ENCODE measurements at regions not wholly inside any gene's neighbourhood (a gene's known extent, or its start where the extent isn't known, plus 50 kb on each side); places are given as distances from the start of the nearest gene placed in this dataset.

DNA sequence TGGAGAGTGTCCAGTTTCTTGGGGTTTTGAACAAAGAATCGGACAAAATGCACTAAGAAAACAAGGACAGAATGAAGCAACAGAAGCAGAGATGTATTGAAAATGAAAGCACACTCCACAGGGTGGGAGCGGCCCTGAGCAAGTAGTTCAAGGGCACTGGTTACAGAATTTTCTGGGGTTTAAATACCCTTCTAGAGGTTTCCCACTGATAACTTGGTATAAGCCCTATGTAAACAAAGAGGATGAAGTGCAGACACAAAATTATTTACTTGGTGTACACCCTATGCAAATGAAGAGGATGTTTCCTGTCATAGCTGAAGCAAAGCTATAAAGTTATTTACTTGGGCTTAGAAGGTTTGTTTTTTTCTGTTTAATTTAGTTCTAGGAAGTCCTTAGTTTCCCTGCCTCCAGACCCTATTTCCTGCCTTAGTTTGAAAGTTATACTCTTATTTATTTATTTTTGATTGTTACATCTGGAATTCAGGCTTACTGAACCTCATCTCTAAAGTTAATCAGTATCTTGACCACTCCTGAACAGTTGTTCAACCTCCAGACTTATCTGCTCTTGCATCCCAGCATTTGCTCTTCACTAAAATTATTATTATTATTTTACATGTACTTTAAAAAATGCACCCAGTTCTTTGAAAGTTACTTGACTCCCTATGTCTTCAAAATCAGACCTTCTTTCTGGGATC lies 193.5 kb downstream of the SPP2 start:
- no peak for DNase-seq

DNA sequence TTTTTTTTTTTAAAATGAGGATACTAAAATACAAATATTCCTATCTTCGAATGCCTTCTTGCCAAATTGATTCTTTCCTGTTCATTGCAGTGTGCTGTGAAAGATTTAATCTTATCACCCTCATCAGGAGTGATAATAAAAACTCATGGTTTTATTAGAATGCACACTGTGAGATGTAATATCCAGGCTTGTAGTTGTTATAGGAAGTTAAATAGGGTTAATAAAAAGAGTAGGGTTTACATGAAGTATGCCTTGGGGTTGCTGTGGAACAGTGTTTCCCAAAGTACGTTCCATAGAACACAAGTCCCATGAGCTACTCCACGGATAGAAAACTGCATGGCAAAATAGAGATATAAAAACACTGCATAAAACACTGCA lies 191.9 kb downstream of the SPP2 start:
- no peak for DNase-seq

DNA sequence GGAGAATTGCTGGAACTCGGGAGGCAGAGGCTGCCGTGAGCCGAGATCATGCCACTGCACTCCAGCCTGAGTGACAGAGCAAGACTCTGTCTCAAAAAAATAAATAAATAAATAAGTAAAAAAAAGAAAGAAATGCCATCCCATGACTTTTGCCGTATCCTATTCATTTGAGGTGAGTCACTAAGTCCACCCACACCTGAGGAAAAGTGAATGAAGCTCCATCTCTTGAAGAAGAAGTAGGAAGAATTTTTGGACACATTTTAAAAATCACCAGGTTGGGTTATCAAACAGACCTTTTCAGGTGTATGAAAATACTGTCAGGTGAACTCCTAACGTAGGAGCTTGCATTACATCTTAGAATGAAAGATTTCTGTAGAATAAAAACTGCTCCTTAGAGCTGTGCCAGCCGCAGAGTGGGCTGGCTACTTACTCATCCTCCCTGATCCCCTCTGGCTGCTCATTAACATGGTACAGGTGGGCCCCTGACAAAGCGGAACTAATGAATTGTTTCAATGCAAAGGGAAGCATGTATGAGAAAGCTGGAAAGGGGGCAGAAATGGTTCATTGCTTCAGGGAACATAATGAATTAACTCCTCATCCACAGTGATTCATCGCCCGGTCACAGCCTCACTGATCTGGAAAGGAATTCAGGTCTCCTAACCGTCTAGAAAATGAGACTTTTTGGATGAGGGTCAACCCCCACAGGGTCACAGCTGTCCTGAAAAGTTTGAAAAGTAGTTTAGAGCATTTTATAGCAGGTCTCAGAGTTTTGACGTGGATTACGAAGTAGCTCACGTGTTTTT lies 191.4 kb downstream of the SPP2 start:
- no peak for DNase-seq

GRCh38 chr2:234240917-234241316 lies 190.4 kb downstream of the SPP2 start:
- no peak for DNase-seq

- no peak for DNase-seq
These were observed 184.7 kb downstream of the SPP2 start for GRCh38 chr2:234235191-234235590.

DNA sequence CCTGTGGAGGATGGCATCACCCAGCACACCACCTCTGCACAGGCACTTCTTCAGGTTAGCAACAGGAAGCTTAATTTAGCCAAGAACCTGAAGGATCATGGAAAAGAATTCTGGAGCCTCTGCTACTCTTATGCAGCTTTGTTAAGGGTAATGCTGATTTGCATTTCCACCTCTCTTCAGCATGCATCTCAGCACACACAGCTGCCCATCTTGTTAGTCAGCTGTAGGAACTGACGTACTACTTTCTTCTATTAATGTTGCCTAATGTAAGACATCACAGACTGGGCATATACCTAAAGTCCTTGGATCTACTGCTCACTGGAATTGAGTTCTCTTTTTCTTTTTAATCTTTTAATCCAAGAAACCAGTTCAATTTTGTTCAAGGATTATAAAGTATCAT lies 181.0 kb downstream of the SPP2 start:
- DNase-seq = no peak

DNA sequence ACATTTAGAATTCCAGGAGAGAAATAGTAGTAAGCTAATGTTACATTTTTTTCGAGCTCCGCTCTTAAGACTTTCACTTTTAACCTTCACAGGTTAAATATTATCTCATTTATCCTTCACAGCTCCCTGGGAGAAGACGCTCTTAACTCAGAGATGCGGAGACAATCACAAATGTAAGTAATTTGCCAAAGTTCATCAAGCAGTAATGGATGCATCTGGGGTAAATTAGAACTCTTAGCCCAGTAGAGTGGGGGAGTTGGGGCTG lies 168.5 kb downstream of the SPP2 start:
- no peak for DNase-seq

DNA sequence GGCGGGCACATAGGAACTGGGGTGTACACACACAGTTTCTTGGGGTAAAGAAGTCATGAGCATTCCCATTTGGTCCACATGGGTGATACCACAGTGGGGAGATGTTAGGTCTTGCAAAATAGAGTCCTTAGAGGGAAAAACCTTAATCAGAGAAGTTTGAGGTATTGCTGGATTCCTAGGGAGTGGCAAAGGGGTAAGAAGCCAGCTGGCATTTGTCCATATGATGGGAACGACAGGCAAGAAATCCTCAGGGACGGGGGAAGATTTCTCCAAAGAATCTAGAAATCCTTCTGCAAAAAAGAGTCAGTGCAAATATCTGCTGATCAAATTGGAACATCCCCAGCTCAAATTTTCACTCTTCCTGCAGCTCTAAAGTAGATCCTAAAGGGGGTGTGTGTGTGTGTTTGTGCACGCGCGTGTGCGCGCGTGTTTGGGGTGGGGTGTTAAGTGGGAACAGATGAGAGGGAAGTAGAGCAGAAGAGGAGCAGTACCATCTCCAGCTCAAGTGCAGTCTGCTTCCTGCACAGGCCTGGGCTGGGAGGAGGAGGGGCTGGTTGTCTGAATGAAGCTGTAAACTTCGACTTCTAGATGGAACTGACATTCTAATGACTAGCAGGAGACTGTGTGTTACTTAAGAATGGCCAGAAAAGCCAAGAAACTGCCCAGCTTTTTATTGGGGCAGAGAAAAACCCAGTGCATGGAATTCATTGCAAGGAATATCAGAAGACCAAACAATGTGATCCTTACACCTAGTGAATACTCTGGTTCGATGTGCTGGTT lies 168.0 kb downstream of the SPP2 start:
- DNase-seq = no peak

- no peak for DNase-seq
These were observed 162.0 kb downstream of the SPP2 start for GRCh38 chr2:234212534-234212933.

- DNase-seq = no peak
These were observed 161.3 kb downstream of the SPP2 start for GRCh38 chr2:234211797-234212196.

- DNase-seq = no peak
These were observed 156.2 kb downstream of the SPP2 start for GRCh38 chr2:234206738-234207137.

DNA sequence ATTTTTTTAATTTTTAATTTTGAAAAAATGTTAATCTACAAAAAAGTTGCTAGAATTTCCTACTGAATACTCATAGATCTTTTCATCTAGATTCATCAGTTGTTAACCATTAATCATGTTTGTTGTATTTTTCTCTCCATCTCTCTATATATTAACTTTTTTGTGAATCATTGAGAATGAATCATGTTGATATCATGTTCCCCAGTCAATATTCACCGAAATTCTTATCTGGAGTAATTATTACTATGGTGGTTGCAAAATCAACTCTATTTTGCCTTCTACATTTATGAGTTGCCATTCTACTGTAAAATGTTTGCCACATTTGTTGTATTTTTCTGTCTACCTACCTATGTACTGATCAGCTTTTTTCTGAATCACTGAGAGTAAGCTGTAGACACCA lies 154.0 kb downstream of the SPP2 start:
- no peak for DNase-seq

DNA sequence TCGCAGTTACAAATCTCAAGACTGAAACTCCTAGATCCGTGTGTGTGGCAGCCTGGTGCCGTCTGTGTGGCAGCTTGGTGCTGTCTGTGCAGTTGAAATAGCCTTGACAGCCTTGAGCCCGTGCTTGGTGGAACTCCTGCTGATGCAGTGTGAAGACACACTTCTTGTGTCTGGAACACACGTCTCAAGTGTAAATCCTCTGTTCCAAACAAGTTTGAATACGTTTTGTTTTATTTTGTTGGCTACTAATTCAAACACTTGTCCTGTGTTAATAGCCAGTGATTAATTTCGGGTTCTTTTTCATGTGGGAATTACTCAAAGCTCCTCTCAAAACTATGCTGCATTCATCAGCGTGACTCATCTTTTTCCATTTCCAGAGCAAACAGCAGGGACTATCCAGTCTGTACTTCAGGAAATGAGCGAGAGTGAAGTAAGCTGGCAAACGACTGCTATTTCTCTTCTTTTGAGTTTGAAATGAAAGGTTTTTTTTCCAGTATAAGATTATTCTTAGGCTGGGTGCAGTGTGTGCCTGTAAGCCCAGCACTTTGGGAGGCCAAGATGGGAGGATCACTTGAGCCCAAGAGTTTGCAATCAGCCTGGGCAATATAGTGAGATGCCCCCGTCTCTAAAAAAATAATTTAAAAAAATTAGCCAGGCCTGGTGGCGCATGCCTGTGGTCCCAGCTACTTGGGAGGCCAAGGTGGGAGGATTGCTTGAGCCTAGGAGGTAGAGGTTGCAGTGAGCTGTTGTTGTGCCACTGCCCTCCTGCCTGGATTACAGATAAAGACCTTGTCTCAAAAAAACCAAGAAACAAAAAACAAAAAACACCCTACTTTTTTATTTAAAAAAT lies 152.9 kb downstream of the SPP2 start:
- DNase-seq = peak; percentile 14 to 19

GRCh38 chr2:234202601-234203000 lies 152.1 kb downstream of the SPP2 start:
- no peak for DNase-seq

- DNase-seq = no peak
These were observed 149.5 kb downstream of the SPP2 start for GRCh38 chr2:234199996-234200395.

- DNase-seq = no peak
These were observed 148.5 kb downstream of the SPP2 start for GRCh38 chr2:234198976-234199375.

- DNase-seq = no peak
These were observed 145.0 kb downstream of the SPP2 start for GRCh38 chr2:234195516-234195915.

DNA sequence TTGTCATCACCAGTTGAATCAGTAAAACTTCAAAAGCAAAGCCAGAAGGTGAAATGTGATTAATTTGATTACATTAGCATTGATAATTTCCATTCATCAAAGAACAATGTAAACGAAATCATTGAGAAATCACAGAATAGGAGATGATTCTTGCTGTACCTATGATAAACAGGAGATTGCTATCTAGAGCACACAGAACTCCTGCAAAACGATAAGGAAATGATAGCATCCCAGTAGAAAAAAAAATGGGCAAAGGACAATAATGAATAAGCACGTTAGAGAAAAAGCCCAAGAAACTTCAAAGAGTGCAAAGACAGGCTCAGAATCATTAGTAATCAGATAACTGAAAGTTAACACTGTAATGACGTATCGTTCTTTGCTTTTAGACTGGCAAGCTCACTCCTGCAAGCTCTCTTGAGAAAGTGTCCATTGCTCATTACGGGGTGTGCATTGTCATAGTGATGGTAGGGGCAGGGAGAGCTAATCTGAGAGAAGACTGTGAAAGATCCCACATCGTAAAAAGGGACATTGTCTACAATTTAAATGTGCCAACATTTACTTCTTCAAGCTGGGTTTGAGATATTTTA lies 143.6 kb downstream of the SPP2 start:
- no peak for DNase-seq

DNA sequence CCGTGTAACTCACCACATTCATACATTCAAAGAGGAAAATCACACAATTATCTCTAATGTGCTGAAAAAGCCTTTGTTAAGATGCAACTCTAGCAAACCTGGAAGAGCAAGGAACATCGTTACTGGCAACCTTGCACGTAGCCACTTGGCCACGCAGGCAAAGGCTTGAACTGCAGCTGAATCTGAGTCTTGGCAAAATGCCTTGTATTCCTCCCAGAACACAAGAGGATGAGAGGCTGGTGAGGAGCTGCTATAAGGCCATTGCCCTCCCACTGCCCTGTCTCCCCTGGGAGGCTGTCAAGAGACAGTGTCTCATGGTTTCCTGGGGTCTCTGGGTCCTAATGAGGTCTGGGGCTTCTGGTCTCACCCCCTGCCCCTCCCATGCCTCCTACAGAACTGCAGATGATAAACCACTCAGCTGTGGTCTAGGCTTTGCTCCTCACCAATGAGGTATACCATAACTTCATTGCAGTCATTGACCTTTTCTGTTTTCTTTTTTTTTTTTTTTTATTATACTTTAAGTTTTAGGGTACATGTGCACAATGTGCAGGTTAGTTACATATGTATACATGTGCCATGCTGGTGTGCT lies 141.4 kb downstream of the SPP2 start:
- DNase-seq = no peak

- DNase-seq = no peak
These were observed 139.3 kb downstream of the SPP2 start for GRCh38 chr2:234189786-234190300.

- no peak for DNase-seq
These were observed 138.7 kb downstream of the SPP2 start for GRCh38 chr2:234189230-234189629.

DNA sequence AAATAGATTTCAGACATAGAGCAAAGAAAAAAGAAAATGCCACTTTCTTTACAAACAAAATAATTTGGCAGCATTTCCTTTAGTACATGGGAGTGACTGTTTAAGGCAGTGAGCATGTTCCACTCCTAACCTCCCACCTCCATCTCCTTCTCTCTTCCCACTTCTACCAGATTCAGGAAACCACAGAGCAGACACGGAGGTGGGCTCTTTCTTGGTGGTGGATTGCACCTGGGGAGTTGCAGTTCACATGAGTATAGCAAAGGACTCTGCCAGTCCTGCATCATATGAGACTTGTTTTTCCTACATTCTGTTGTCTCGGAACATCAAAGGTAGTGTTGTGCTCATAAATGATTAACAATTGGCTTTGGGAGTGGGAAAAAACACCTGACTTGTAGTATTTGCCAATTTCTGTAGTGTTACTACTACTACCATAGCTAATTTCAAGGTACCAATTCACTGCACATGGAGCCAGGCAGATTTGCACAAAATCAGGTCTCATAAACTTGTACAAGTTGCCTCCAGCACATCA lies 137.2 kb downstream of the SPP2 start:
- no peak for DNase-seq
